Sigmoid colon (tissue), 6 donors: ENCODE measurements at regions not wholly inside any gene's neighbourhood (a gene's known extent, or its start where the extent isn't known, plus 50 kb on each side); places are given as distances from the start of the nearest gene placed in this dataset.

ENCODE experiments used
- DNase-seq: peaks from one replicate; pipeline ENCODE4 v3.0.0-alpha.2; 2019
- H3K27ac ChIP-seq, 4 donors: fragments of 200-600 bp; sonication (generic); one replicate each; pipeline ENCODE4 v1.5.1; 2016 to 2019; ENCODE audit warnings: mild to moderate bottlenecking in 1 of 4
- H3K27me3 ChIP-seq, 3 donors: fragments of 200-600 bp; sonication (generic); one replicate each; pipeline ENCODE4 v1.5.1; 2019; ENCODE audit warnings: mild to moderate bottlenecking in 1 of 3
- H3K36me3 ChIP-seq, 4 donors: fragments of 200-600 bp; sonication (generic); one replicate each; pipeline ENCODE4 v1.5.1; 2016 to 2019
- H3K4me1 ChIP-seq, 4 donors: fragments of 200-600 bp; sonication (generic); one replicate each; pipeline ENCODE4 v1.5.1; 2017 to 2019
- H3K4me3 ChIP-seq, 4 donors: fragments of 200-600 bp; sonication (generic); one replicate each; pipeline ENCODE4 v1.5.1; 2017 to 2019; ENCODE audit warnings: mild to moderate bottlenecking in 2 of 4, moderate library complexity in 1 of 4
- H3K9me3 ChIP-seq, 4 donors: fragments of 200-600 bp in 3 of 4; sonication (generic) in 3 of 4; one replicate each; pipeline versions ENCODE4 v1.5.1 to v1.6.1; 2013 to 2019
- CTCF ChIP-seq, 4 experiments: fragments of 450-650 bp in 3 of 4; fragments of 200-600 bp in 1 of 4; IDR thresholded peaks; one replicate each; pipeline ENCODE4 v1.5.1; 2016 to 2019; ENCODE audit warnings: antibody characterized with exemption in 4 of 4, mild to moderate bottlenecking in 3 of 4, moderate library complexity in 2 of 4
- EP300 ChIP-seq, 4 donors: sonication (generic); formaldehyde crosslinking; IDR thresholded peaks; one replicate each; pipeline ENCODE4 v1.6.1; 2017; ENCODE audit warnings: antibody characterized with exemption in 4 of 4
- POLR2A ChIP-seq, 2 donors: fragments of 450-650 bp; IDR thresholded peaks; one replicate each; pipeline ENCODE4 v1.6.1; 2016; ENCODE audit warnings: antibody characterized with exemption in 2 of 2, mild to moderate bottlenecking in 2 of 2, moderate library complexity in 2 of 2
- POLR2AphosphoS5 ChIP-seq, 4 donors: sonication (generic); formaldehyde crosslinking; IDR thresholded peaks; one replicate each; pipeline ENCODE4 v1.6.1; 2017; ENCODE audit warnings: antibody characterized with exemption in 4 of 4
- whole genome bisulfite sequencing, 2 donors: extraction: QIAGEN DNeasy Blood & Tissue Kit; methylation state at CpG; one replicate each; pipeline ENCODE4 v1.1.7; 2013; 5-methylcytosine and 5-hydroxymethylcytosine counted together
- intact Hi-C: fragments of 100-400 bp; cut with DNase I; formaldehyde crosslinking; loops from one replicate; pipeline ENCODE4 v1.15.1; 2023
- donor health status: healthy with polysubstance abuse.
- donor health status: healthy.

GRCh38 chr5:115372146-115372545 lies 75.7 kb upstream of the CCDC112 start:
- no peak overlapping the region for H3K27ac ChIP-seq
- no peaks in the 10 kb centered on the region for H3K36me3 ChIP-seq
- no peaks in the 10 kb centered on the region for H3K27me3 ChIP-seq
- H3K9me3 ChIP-seq: no peaks in the 10 kb centered on the region
- 48 to 58% methylated on average over 2 of the region's 2 CpGs for WGBS, 2 donors
- H3K4me3 ChIP-seq: no peak overlapping the region
- no peak for DNase-seq
- intact Hi-C loops: no loop called here
- TF ChIP-seq EP300 (IDR thresholded peaks at IDR 0.05): no peak
- no peak for TF ChIP-seq CTCF (IDR thresholded peaks at IDR 0.05)
- TF ChIP-seq POLR2A (IDR thresholded peaks at IDR 0.05): no peak
- H3K4me1 ChIP-seq: no peaks in the 10 kb centered on the region

GRCh38 chr5:115369430-115370144 lies 73.1 kb upstream of the CCDC112 start:
- 93 to 95% methylated on average over 12 of the region's 12 CpGs for WGBS, 2 donors
- Histone ChIP-seq H3K27me3 (no peaks in the 10 kb centered on the region), H3K27ac (no peak overlapping the region), H3K4me3 (no peak overlapping the region), H3K4me1 (no peaks in the 10 kb centered on the region), H3K36me3 (no peaks in the 10 kb centered on the region), H3K9me3 (no peaks in the 10 kb centered on the region)
- DNase-seq: no peak
- intact Hi-C loops: no loop called here
- no peak for TF ChIP-seq POLR2AphosphoS5 (IDR thresholded peaks at IDR 0.05)
- no peak for TF ChIP-seq CTCF (IDR thresholded peaks at IDR 0.05)
- TF ChIP-seq POLR2A (IDR thresholded peaks at IDR 0.05): no peak
- TF ChIP-seq EP300 (IDR thresholded peaks at IDR 0.05): no peak

- intact Hi-C loops: no loop called here
These were observed 69.8 kb upstream of the CCDC112 start for GRCh38 chr5:115366223-115366622.

GRCh38 chr5:115363879-115364278 lies 67.4 kb upstream of the CCDC112 start:
- Histone ChIP-seq H3K4me1 (no peaks in the 10 kb centered on the region), H3K36me3 (no peaks in the 10 kb centered on the region), H3K27ac (no peak overlapping the region), H3K4me3 (no peak overlapping the region), H3K27me3 (no peaks in the 10 kb centered on the region), H3K9me3 (no peaks in the 10 kb centered on the region)
- TF ChIP-seq POLR2A (IDR thresholded peaks at IDR 0.05) (no peak), EP300 (IDR thresholded peaks at IDR 0.05) (no peak), CTCF (IDR thresholded peaks at IDR 0.05) (no peak), POLR2AphosphoS5 (IDR thresholded peaks at IDR 0.05) (no peak)
- WGBS, 2 donors: 89% methylated on average over 4 of the region's 4 CpGs
- intact Hi-C loops: no loop called here
- DNase-seq: no peak

More at GRCh38 chr5:115366223-115366622, 69.8 kb upstream of the CCDC112 start:
- TF ChIP-seq POLR2A (IDR thresholded peaks at IDR 0.05): no peak
- TF ChIP-seq EP300 (IDR thresholded peaks at IDR 0.05): no peak
- TF ChIP-seq CTCF (IDR thresholded peaks at IDR 0.05): no peak
- no peak for TF ChIP-seq POLR2AphosphoS5 (IDR thresholded peaks at IDR 0.05)
- Histone ChIP-seq H3K27me3 (no peaks in the 10 kb centered on the region), H3K9me3 (no peaks in the 10 kb centered on the region), H3K4me1 (no peaks in the 10 kb centered on the region), H3K36me3 (no peaks in the 10 kb centered on the region), H3K4me3 (no peak overlapping the region), H3K27ac (no peak overlapping the region)
- DNase-seq: no peak
- WGBS, 2 donors: 56 to 79% methylated on average over 2 of the region's 2 CpGs
